ENCODE measurements at regions not wholly inside any gene's neighbourhood (a gene's known extent, or its start where the extent isn't known, plus 50 kb on each side); places are given as distances from the start of the nearest gene placed in this dataset.

GRCh38 chr1:55568732-55569131, 353.6 kb upstream of the USP24 start:
- Mint-ChIP-seq H3K9me3 (peaks cover 10% of the 10 kb centered on the region), H3K36me3 (no peaks in the 10 kb centered on the region), H3K4me1 (peaks cover 2% of the 10 kb centered on the region), H3K4me3 (no peak overlapping the region), H3K27ac (no peak overlapping the region), H3K27me3 (ENCODE audit: insufficient read depth, low read depth) (no peaks in the 10 kb centered on the region)
- Histone ChIP-seq H4K20me1 (ENCODE audit: low read depth) (no peaks in the 10 kb centered on the region), H2AFZ (replicated peaks) (no peak overlapping the region), H3K4me3 (no peak overlapping the region), H3K4me2 (no peak overlapping the region), H3K4me1 (no peaks in the 10 kb centered on the region), H3K27ac (no peak overlapping the region), H3K79me2 (ENCODE audit: low read depth) (no peaks in the 10 kb centered on the region), H3K36me3 (no peaks in the 10 kb centered on the region), H3K9ac (no peak overlapping the region), H3K9me3 (ENCODE audit: low read depth) (no peaks in the 10 kb centered on the region), H3K27me3 (no peaks in the 10 kb centered on the region), H3F3A (ENCODE audit: low read depth) (no peaks in the 10 kb centered on the region)
- no peak for TF ChIP-seq EZH2 (IDR thresholded peaks at IDR 0.05)
- no peak for TF ChIP-seq EZH2phosphoT487 (IDR thresholded peaks at IDR 0.05)
- TF ChIP-seq CTCF (IDR thresholded peaks at IDR 0.05) = no peak
- no peak for DNase-seq (ENCODE audit: low spot score)

GRCh38 chr1:55560266-55560665, 345.1 kb upstream of the USP24 start:
- Histone ChIP-seq H3K9me3 (ENCODE audit: low read depth) (no peaks in the 10 kb centered on the region), H2AFZ (replicated peaks) (no peak overlapping the region), H3K36me3 (no peaks in the 10 kb centered on the region), H3K79me2 (ENCODE audit: low read depth) (no peaks in the 10 kb centered on the region), H3K4me2 (no peak overlapping the region), H3K4me3 (no peak overlapping the region), H3K27me3 (no peaks in the 10 kb centered on the region), H3F3A (ENCODE audit: low read depth) (no peaks in the 10 kb centered on the region), H4K20me1 (ENCODE audit: low read depth) (no peaks in the 10 kb centered on the region), H3K9ac (no peak overlapping the region), H3K4me1 (no peaks in the 10 kb centered on the region), H3K27ac (no peak overlapping the region)
- Mint-ChIP-seq H3K27ac (no peak overlapping the region), H3K36me3 (no peaks in the 10 kb centered on the region), H3K4me1 (no peaks in the 10 kb centered on the region), H3K27me3 (ENCODE audit: insufficient read depth, low read depth) (peaks cover 6% of the 10 kb centered on the region), H3K9me3 (no peaks in the 10 kb centered on the region), H3K4me3 (no peak overlapping the region)
- DNase-seq (ENCODE audit: low spot score) = no peak
- no peak for TF ChIP-seq EZH2phosphoT487 (IDR thresholded peaks at IDR 0.05)
- TF ChIP-seq EZH2 (IDR thresholded peaks at IDR 0.05) = no peak
- no peak for TF ChIP-seq CTCF (IDR thresholded peaks at IDR 0.05)

- H3K4me1 ChIP-seq = no peaks in the 10 kb centered on the region
- no peak overlapping the region for H3K4me3 Mint-ChIP-seq
- H3K36me3 Mint-ChIP-seq = no peaks in the 10 kb centered on the region
- H3K27ac ChIP-seq = no peak overlapping the region
- no peaks in the 10 kb centered on the region for H3K9me3 ChIP-seq (ENCODE audit: low read depth)
- no peaks in the 10 kb centered on the region for H4K20me1 ChIP-seq (ENCODE audit: low read depth)
- H3K9me3 Mint-ChIP-seq = no peaks in the 10 kb centered on the region
- H3K9ac ChIP-seq = no peak overlapping the region
- H3K4me2 ChIP-seq = no peak overlapping the region
- H3K79me2 ChIP-seq (ENCODE audit: low read depth) = no peaks in the 10 kb centered on the region
- no peak overlapping the region for H3K4me3 ChIP-seq
- no peaks in the 10 kb centered on the region for H3F3A ChIP-seq (ENCODE audit: low read depth)
- no peak overlapping the region for H2AFZ ChIP-seq (replicated peaks)
- H3K36me3 ChIP-seq = no peaks in the 10 kb centered on the region
- no peak overlapping the region for H3K27ac Mint-ChIP-seq
- H3K4me1 Mint-ChIP-seq = no peaks in the 10 kb centered on the region
- no peak for DNase-seq (ENCODE audit: low spot score)
- H3K27me3 Mint-ChIP-seq (ENCODE audit: insufficient read depth, low read depth) = peaks cover 6% of the 10 kb centered on the region
- TF ChIP-seq CTCF (IDR thresholded peaks at IDR 0.05) (no peak), EZH2phosphoT487 (IDR thresholded peaks at IDR 0.05) (no peak)
- H3K27me3 ChIP-seq = no peaks in the 10 kb centered on the region
Observed at GRCh38 chr1:55559842-55560241, 344.7 kb upstream of the USP24 start.

Measured in neural progenitor cell (in vitro differentiated cells).